ENCODE measurements at regions not wholly inside any gene's neighbourhood (a gene's known extent, or its start where the extent isn't known, plus 50 kb on each side); places are given as distances from the start of the nearest gene placed in this dataset.

- no peak for TF ChIP-seq CSDC2 (CRISPR knock-in tag; IDR thresholded peaks at IDR 0.05)
- TF ChIP-seq PATZ1 (CRISPR knock-in tag; IDR thresholded peaks at IDR 0.05; ENCODE audit: borderline replicate concordance) = no peak
- no peak for TF ChIP-seq ZFP3 (CRISPR knock-in tag; IDR thresholded peaks at IDR 0.05)
- TF ChIP-seq CREB5 (CRISPR knock-in tag; IDR thresholded peaks at IDR 0.05; ENCODE audit: low read depth) = no peak
Measured at GRCh38 chr5:152912924-152913323, 507.8 kb upstream of the NMUR2 start.
